Activated CD8-positive, alpha-beta memory T cell treated with anti-CD3 and anti-CD28 coated beads, Interleukin-2, amount 50 U/mL, for 4 hours (primary cell): ENCODE measurements at regions not wholly inside any gene's neighbourhood (a gene's known extent, or its start where the extent isn't known, plus 50 kb on each side); places are given as distances from the start of the nearest gene placed in this dataset.
"Not testable (repeated sequence)": the region's sequence is repeated elsewhere in the genome, so short reads cannot be mapped to it uniquely, and the experiment has no call there.

Experiments
- DNase-seq: peaks from one replicate; pipeline ENCODE4 v3.0.0-alpha.2; 2020

- no peak for DNase-seq
Measured at GRCh38 chr22:48828688-48829087, 999.0 kb downstream of the BRD1 start.

- DNase-seq, result no peak
Measured at GRCh38 chr22:48827904-48828555, 999.6 kb downstream of the BRD1 start.

- no peak for DNase-seq
Measured at GRCh38 chr22:48827268-48827846, 1000.3 kb downstream of the BRD1 start.

- DNase-seq, result no peak
Measured at GRCh38 chr22:48826546-48826945, 1001.1 kb downstream of the BRD1 start.

- no peak for DNase-seq
Measured at GRCh38 chr22:48825802-48826520, 1001.7 kb downstream of the BRD1 start.

- no peak for DNase-seq
Measured at GRCh38 chr22:48824712-48825651, 1002.7 kb downstream of the BRD1 start.

GRCh38 chr22:48823941-48824340 is 1003.7 kb downstream of the BRD1 start:
- no peak for DNase-seq

- no peak for DNase-seq
Measured at GRCh38 chr22:48822278-48823233, 1005.1 kb downstream of the BRD1 start.

GRCh38 chr22:48821727-48822126 is 1005.9 kb downstream of the BRD1 start:
- DNase-seq, result no peak

GRCh38 chr22:48821346-48821690 is 1006.4 kb downstream of the BRD1 start:
- no peak for DNase-seq

- DNase-seq, result no peak
Measured at GRCh38 chr22:48820481-48821345, 1007.0 kb downstream of the BRD1 start.

GRCh38 chr22:48819961-48820360 is 1007.7 kb downstream of the BRD1 start:
- DNase-seq, result no peak

GRCh38 chr22:48819232-48819631 is 1008.4 kb downstream of the BRD1 start:
- DNase-seq, result no peak

- DNase-seq, result not testable (repeated sequence)
Measured at GRCh38 chr22:48817491-48817890, 1010.2 kb downstream of the BRD1 start.

- no peak for DNase-seq
Measured at GRCh38 chr22:48811885-48812284, 1015.8 kb downstream of the BRD1 start.

GRCh38 chr22:48808038-48808960 is 1019.4 kb downstream of the BRD1 start:
- DNase-seq, result no peak

- no peak for DNase-seq
Measured at GRCh38 chr22:48807155-48807554, 1020.5 kb downstream of the BRD1 start.

GRCh38 chr22:48806227-48806781 is 1021.4 kb downstream of the BRD1 start:
- DNase-seq, result no peak

- DNase-seq, result no peak
Measured at GRCh38 chr22:48805516-48805915, 1022.2 kb downstream of the BRD1 start.
